Body of pancreas (tissue), 4 donors: ENCODE measurements at regions not wholly inside any gene's neighbourhood (a gene's known extent, or its start where the extent isn't known, plus 50 kb on each side); places are given as distances from the start of the nearest gene placed in this dataset.
"Not testable (repeated sequence)": the region's sequence is repeated elsewhere in the genome, so short reads cannot be mapped to it uniquely, and the experiment has no call there.

ENCODE experiments used
- ATAC-seq: fragments of 150-250 bp; one replicate; pipeline ENCODE4 v1.9.1; 2016
- DNase-seq, 4 donors: peaks; one replicate each; pipeline ENCODE4 v3.0.0-alpha.2; 2019
- H3K27ac ChIP-seq, 4 donors: fragments of 200-600 bp; sonication (generic); 1 replicate in 3 of 4; 2 replicates in 1 of 4; pipeline versions ENCODE4 v1.5.1 to v1.6.1; 2016 to 2019; ENCODE audit warnings: mild to moderate bottlenecking in 1 of 4, mixed read lengths in 1 of 4, moderate library complexity in 1 of 4
- H3K27me3 ChIP-seq, 2 donors: fragments of 200-600 bp; sonication (generic); one replicate each; pipeline ENCODE4 v1.6.0; 2016; ENCODE audit warnings: mild to moderate bottlenecking in 1 of 2
- H3K36me3 ChIP-seq, 2 donors: fragments of 200-600 bp; sonication (generic); replicated peaks in 1 of 2; 2 replicates each; pipeline ENCODE4 v1.5.1; 2016; ENCODE audit warnings: low read depth in 2 of 2; ENCODE audit not compliant: insufficient read depth in 1 of 2
- H3K4me1 ChIP-seq: fragments of 200-600 bp; sonication (generic); one replicate; pipeline ENCODE4 v1.6.0; 2016
- H3K4me3 ChIP-seq, 2 donors: fragments of 200-600 bp; sonication (generic); 1 replicate in 1 of 2; 2 replicates in 1 of 2; pipeline ENCODE4 v1.5.1; 2016 to 2019
- H3K9me3 ChIP-seq, 3 donors: fragments of 200-600 bp; sonication (generic); 1 replicate in 2 of 3; 2 replicates in 1 of 3; pipeline ENCODE4 v1.5.1; 2016
- CTCF ChIP-seq, 7 experiments: fragments of 450-650 bp in 4 of 7; fragments of 200-600 bp in 3 of 7; sonication (generic) in 3 of 7; IDR thresholded peaks; one replicate each; pipeline ENCODE4 v1.5.1; 2016 to 2019; ENCODE audit warnings: antibody characterized with exemption in 7 of 7
- POLR2A ChIP-seq, 3 donors: fragments of 450-650 bp; IDR thresholded peaks; one replicate each; pipeline ENCODE4 v1.6.1; 2016; ENCODE audit warnings: antibody characterized with exemption in 3 of 3, mild to moderate bottlenecking in 2 of 3
- WGBS, 2 donors: methylation state at CpG; one replicate each; pipeline ENCODE4 v1.1.5; 2017; 5-methylcytosine and 5-hydroxymethylcytosine counted together
- intact Hi-C: fragments of 100-400 bp; cut with DNase I; formaldehyde crosslinking; loops from one replicate; pipeline ENCODE4 v1.15.1; 2023

GRCh38 chr12:25887367-25887766 is 71.1 kb upstream of the RASSF8 start:
- intact Hi-C loops = no loop called here
- H3K4me1 ChIP-seq = no peaks in the 10 kb centered on the region
- H3K4me3 ChIP-seq = no peak overlapping the region
- H3K27ac ChIP-seq = no peak overlapping the region
- H3K36me3 ChIP-seq = no peaks in the 10 kb centered on the region
- H3K9me3 ChIP-seq = peaks cover 0 to 1% (median 0%) of the 10 kb centered on the region in 3 donors
- DNase-seq (no peak), ATAC-seq (no peak)
- TF ChIP-seq CTCF (IDR thresholded peaks at IDR 0.05) (no peak), POLR2A (IDR thresholded peaks at IDR 0.05) (no peak)
- no peaks in the 10 kb centered on the region for H3K27me3 ChIP-seq
- 34 to 39% methylated on average over 3 of the region's 3 CpGs for WGBS, 2 donors

- Histone ChIP-seq H3K9me3 (peaks cover 0 to 4% (median 0%) of the 10 kb centered on the region in 3 donors), H3K4me3 (no peak overlapping the region), H3K27ac (no peak overlapping the region), H3K4me1 (no peaks in the 10 kb centered on the region), H3K36me3 (no peaks in the 10 kb centered on the region), H3K27me3 (no peaks in the 10 kb centered on the region)
- no peak for TF ChIP-seq POLR2A (IDR thresholded peaks at IDR 0.05)
- TF ChIP-seq CTCF (IDR thresholded peaks at IDR 0.05) = no peak
- intact Hi-C loops = no loop called here
- WGBS, 2 donors = 19 to 22% methylated on average over 6 of the region's 6 CpGs
- ATAC-seq (no peak), DNase-seq (no peak)
Observed at GRCh38 chr12:25889185-25889584, 69.3 kb upstream of the RASSF8 start.

- 66 to 86% methylated on average over 6 of the region's 6 CpGs for whole genome bisulfite sequencing, 2 donors
- H3K36me3 ChIP-seq, DNase-seq, H3K27ac ChIP-seq, H3K27me3 ChIP-seq, ATAC-seq, H3K4me1 ChIP-seq, H3K9me3 ChIP-seq, H3K4me3 ChIP-seq, intact Hi-C loops: not testable (repeated sequence)
Observed at GRCh38 chr12:25891095-25891494, 67.4 kb upstream of the RASSF8 start.

GRCh38 chr12:25894759-25895158 is 63.7 kb upstream of the RASSF8 start:
- Histone ChIP-seq H3K4me3 (no peak overlapping the region), H3K27ac (no peak overlapping the region), H3K36me3 (no peaks in the 10 kb centered on the region), H3K9me3 (peaks cover 0 to 4% (median 0%) of the 10 kb centered on the region in 3 donors), H3K4me1 (no peaks in the 10 kb centered on the region), H3K27me3 (no peaks in the 10 kb centered on the region)
- WGBS, 2 donors = 63 to 79% methylated on average over 3 of the region's 3 CpGs
- no peak for ATAC-seq
- DNase-seq = no peak
- intact Hi-C loops = no loop called here
- TF ChIP-seq CTCF (IDR thresholded peaks at IDR 0.05) (no peak), POLR2A (IDR thresholded peaks at IDR 0.05) (no peak)

GRCh38 chr12:25896981-25897380 is 61.5 kb upstream of the RASSF8 start:
- H3K27ac ChIP-seq = no peak overlapping the region
- TF ChIP-seq POLR2A (IDR thresholded peaks at IDR 0.05) = no peak
- no peak for TF ChIP-seq CTCF (IDR thresholded peaks at IDR 0.05)

More at GRCh38 chr12:25896981-25897380, 61.5 kb upstream of the RASSF8 start:
- 39 to 56% methylated on average over 2 of the region's 2 CpGs for WGBS, 2 donors
- DNase-seq (no peak), ATAC-seq (no peak)
- no peak overlapping the region for H3K4me3 ChIP-seq
- no peaks in the 10 kb centered on the region for H3K36me3 ChIP-seq
- peaks cover 0 to 4% (median 0%) of the 10 kb centered on the region in 3 donors for H3K9me3 ChIP-seq
- no peaks in the 10 kb centered on the region for H3K27me3 ChIP-seq
- intact Hi-C loops = no loop called here
- no peaks in the 10 kb centered on the region for H3K4me1 ChIP-seq
